ENCODE measurements at regions not wholly inside any gene's neighbourhood (a gene's known extent, or its start where the extent isn't known, plus 50 kb on each side); places are given as distances from the start of the nearest gene placed in this dataset.

- H3K9me3 Mint-ChIP-seq, result peaks cover 17% of the 10 kb centered on the region
- H3K36me3 Mint-ChIP-seq, result peaks cover 9% of the 10 kb centered on the region
- H3K4me1 Mint-ChIP-seq (ENCODE audit: unreplicated experiment), result no peaks in the 10 kb centered on the region
- no peak for TF ChIP-seq CTCF (conservative IDR thresholded peaks at IDR 0.05)
- no peak for DNase-seq (ENCODE audit: extremely low spot score, unreplicated experiment)
- no peak overlapping the region for H3K4me3 Mint-ChIP-seq
- no peaks in the 10 kb centered on the region for H3K27me3 Mint-ChIP-seq
- no peak overlapping the region for H3K27ac Mint-ChIP-seq
Observed at GRCh38 chr5:93829346-93829745, 87.9 kb upstream of the POU5F2 start.

GRCh38 chr5:93821891-93822415, 80.6 kb upstream of the POU5F2 start:
- no peak overlapping the region for H3K4me3 Mint-ChIP-seq
- no peak for DNase-seq (ENCODE audit: extremely low spot score, unreplicated experiment)
- no peaks in the 10 kb centered on the region for H3K27me3 Mint-ChIP-seq
- H3K27ac Mint-ChIP-seq, result no peak overlapping the region
- peaks cover 9% of the 10 kb centered on the region for H3K9me3 Mint-ChIP-seq
- TF ChIP-seq CTCF (conservative IDR thresholded peaks at IDR 0.05), result no peak
- H3K4me1 Mint-ChIP-seq (ENCODE audit: unreplicated experiment), result peaks cover 7% of the 10 kb centered on the region
- H3K36me3 Mint-ChIP-seq, result peaks cover 8% of the 10 kb centered on the region

- H3K27ac Mint-ChIP-seq, result no peak overlapping the region
- H3K27me3 Mint-ChIP-seq, result no peaks in the 10 kb centered on the region
- peaks cover 7% of the 10 kb centered on the region for H3K4me1 Mint-ChIP-seq (ENCODE audit: unreplicated experiment)
- peaks cover under 1% of the 10 kb centered on the region for H3K9me3 Mint-ChIP-seq
- DNase-seq (ENCODE audit: extremely low spot score, unreplicated experiment), result no peak
- H3K4me3 Mint-ChIP-seq, result no peak overlapping the region
- no peak for TF ChIP-seq CTCF (conservative IDR thresholded peaks at IDR 0.05)
- H3K36me3 Mint-ChIP-seq, result peaks cover 8% of the 10 kb centered on the region
Observed at GRCh38 chr5:93819668-93820067, 78.3 kb upstream of the POU5F2 start.

- peaks cover 4% of the 10 kb centered on the region for H3K36me3 Mint-ChIP-seq
- no peak overlapping the region for H3K4me3 Mint-ChIP-seq
- no peaks in the 10 kb centered on the region for H3K9me3 Mint-ChIP-seq
- H3K27me3 Mint-ChIP-seq, result peaks cover 2% of the 10 kb centered on the region
- no peak overlapping the region for H3K27ac Mint-ChIP-seq
- DNase-seq (ENCODE audit: extremely low spot score, unreplicated experiment), result no peak
- TF ChIP-seq CTCF (conservative IDR thresholded peaks at IDR 0.05), result no peak
- H3K4me1 Mint-ChIP-seq (ENCODE audit: unreplicated experiment), result no peaks in the 10 kb centered on the region
Observed at GRCh38 chr5:93810780-93811179, 69.4 kb upstream of the POU5F2 start.

GRCh38 chr5:93809430-93809829, 68.0 kb upstream of the POU5F2 start:
- H3K4me1 Mint-ChIP-seq (ENCODE audit: unreplicated experiment), result no peaks in the 10 kb centered on the region
- TF ChIP-seq CTCF (conservative IDR thresholded peaks at IDR 0.05), result no peak
- no peaks in the 10 kb centered on the region for H3K9me3 Mint-ChIP-seq
- H3K36me3 Mint-ChIP-seq, result peaks cover 4% of the 10 kb centered on the region
- no peak for DNase-seq (ENCODE audit: extremely low spot score, unreplicated experiment)
- no peak overlapping the region for H3K27ac Mint-ChIP-seq
- H3K4me3 Mint-ChIP-seq, result no peak overlapping the region
- H3K27me3 Mint-ChIP-seq, result peaks cover 3% of the 10 kb centered on the region

GRCh38 chr5:93807846-93808245, 66.4 kb upstream of the POU5F2 start:
- H3K27me3 Mint-ChIP-seq, result peaks cover 3% of the 10 kb centered on the region
- H3K4me3 Mint-ChIP-seq, result no peak overlapping the region
- no peaks in the 10 kb centered on the region for H3K4me1 Mint-ChIP-seq (ENCODE audit: unreplicated experiment)
- no peak overlapping the region for H3K27ac Mint-ChIP-seq
- H3K36me3 Mint-ChIP-seq, result no peaks in the 10 kb centered on the region
- DNase-seq (ENCODE audit: extremely low spot score, unreplicated experiment), result no peak
- TF ChIP-seq CTCF (conservative IDR thresholded peaks at IDR 0.05), result no peak
- no peaks in the 10 kb centered on the region for H3K9me3 Mint-ChIP-seq
